ENCODE measurements at regions not wholly inside any gene's neighbourhood (a gene's known extent, or its start where the extent isn't known, plus 50 kb on each side); places are given as distances from the start of the nearest gene placed in this dataset.
"Not testable (repeated sequence)": the region's sequence is repeated elsewhere in the genome, so short reads cannot be mapped to it uniquely, and the experiment has no call there.

DNA sequence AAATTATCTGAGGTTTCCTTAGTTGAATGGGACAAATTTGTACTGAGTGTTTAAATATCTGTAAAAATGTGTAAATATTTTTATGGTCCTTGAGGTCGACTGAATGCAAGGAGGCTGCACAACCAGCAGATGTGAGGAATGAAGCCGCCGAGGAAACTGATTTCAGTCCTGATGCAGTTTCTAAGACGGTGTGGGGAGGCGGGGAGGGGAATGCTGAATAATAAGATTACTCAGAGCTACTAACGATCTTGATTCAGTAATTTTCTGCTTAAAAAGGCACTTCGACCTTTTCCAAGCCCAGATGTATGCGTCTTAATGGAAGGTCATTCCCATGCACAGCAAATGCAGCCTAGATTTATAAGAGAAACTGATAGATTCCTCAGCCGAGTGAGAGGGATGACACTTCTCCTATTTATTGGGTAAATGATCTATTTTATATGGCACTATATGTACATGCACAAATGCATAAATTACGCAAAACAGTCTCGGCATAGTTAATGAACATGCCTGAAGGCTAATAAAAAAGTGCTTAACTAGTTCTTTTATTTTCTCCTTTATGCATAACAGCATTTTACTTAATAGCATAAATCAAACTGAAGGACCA is 167.6 kb upstream of the PITRM1 start:
- no peak for DNase-seq (ENCODE audit: low spot score)

DNA sequence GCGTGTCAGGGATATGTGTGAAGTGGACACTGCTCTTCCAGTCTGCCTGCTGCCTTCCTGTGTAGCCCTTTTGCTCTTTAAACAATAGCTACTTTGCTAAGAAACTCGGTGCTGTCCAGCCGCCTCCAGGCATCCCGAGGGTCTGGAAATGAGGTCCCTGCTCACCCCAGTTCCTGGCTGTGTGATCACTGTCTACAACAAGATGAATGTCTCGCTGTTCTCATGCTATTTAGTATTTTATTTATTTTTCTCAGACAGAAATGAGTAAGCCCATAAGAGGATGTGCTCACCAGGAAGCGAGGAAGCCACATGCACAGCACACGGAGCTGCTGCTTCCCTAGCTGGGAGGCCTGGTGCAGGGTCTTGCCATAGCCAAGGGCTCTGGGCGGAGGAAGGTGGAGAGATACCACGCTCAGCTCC is 167.0 kb upstream of the PITRM1 start:
- DNase-seq (ENCODE audit: low spot score), result no peak

DNA sequence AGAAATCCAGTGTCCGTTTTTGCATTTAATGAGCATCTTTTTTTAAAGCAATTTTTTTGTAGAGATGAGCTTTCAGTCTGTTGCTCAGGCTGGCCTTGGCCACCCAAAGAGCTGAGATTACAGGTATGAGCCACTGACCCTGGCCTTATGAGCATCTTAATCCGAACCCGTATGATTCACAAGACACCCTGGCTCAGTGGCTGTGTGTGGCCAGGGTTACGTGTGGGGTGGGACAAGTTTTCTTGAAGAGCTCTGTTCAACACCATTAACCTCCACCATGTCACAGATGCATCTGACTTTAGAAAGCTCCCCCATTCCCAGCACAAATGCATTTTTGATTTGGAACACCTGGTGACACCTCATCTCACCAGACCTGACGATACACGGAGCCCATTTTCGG is 166.5 kb upstream of the PITRM1 start:
- DNase-seq (ENCODE audit: low spot score), result no peak

DNA sequence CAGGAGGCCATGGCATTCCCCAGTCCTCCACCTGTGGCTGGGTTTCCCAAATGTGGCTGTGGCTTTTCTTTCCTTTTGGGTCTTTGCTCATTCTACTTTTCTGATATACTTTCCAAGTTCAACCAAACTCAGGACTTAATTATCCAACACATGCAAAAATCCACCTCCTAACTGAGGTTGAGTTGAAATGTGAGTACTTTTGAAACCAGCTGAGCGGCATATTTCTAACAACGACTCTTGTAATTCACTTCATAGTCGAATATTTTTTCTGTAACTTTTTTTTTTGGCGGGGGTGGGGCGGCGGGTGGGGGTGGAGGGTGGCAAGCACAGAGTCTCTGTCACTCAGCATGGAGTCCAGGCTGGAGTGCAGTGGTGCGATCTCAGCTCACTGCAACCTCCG is 165.2 kb upstream of the PITRM1 start:
- DNase-seq (ENCODE audit: low spot score), result no peak

DNA sequence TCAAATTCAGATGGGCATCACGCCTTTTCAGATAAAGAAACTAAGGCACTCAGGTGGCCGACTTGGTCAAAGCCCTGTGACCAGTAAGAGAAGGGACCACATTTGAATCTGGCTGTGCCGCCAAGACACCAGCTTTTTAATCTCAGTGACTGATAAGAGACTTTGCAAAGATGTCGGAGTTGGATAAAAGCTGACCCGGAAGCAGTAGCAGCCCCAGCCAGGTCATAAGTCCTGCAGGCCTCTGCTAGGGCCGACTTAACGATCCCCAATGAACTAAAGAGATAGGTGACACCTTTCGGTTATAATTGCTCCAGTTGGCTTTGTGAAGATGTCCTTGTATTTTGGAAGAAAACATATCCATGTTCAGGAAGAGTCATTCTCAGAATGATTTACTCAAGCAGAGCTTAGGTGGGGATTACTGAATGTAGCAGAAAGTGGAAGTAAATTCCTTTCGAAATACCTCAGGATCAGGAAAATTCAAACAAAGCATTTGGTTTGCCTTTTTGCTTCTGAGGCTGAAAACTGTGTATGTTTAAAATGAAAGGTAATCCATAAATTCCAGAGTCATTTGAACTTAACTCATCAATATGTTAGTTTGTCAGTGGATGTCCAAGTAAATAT is 164.2 kb upstream of the PITRM1 start:
- DNase-seq (ENCODE audit: low spot score), result no peak

DNA sequence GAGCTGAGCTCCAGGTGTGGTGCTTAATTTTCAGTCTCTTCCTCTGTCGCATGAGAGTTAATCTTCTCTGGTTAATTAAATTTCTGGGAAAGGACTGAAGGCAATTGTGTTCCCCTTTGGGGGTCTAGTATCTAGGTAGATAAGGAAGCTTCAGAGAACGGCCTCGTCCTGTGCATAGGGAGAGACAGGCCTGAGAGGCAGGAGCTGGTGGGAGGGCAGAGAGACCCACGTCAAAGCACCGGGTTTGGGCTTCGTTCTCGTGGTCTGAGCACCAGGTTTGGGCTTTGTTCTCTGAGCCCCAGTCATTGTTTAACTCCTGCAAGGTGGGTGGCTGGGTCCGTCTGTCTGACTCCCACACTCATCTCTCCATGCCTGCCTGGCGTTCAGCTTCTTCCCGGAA is 160.8 kb upstream of the PITRM1 start:
- no peak for DNase-seq (ENCODE audit: low spot score)

DNA sequence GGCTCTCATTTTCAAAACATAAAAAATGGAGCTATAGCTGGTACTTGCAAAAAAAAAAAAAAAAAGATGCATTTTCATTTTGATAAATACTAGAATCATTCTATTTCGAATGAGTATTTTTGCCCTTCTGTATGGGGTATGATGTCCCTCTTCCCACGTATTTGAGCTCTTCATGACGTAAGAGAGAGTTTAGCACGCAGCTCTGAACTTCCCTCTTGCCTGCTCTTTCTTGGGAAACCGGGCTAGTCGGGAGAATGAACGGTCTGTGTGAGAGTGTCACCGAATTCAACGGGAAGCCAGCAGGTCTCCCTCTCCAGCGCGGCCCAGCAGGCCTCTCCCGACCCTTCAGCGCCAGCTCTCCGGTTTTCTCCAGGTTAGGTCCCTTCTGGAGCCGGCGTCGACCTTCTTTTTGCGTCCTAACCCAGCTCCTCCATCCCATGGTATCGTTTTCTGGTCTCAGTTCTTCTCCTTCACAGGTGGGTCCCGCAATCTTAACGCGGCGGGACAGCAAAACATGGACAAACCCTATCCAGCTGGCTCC is 159.2 kb upstream of the PITRM1 start:
- DNase-seq (ENCODE audit: low spot score), result no peak

DNA sequence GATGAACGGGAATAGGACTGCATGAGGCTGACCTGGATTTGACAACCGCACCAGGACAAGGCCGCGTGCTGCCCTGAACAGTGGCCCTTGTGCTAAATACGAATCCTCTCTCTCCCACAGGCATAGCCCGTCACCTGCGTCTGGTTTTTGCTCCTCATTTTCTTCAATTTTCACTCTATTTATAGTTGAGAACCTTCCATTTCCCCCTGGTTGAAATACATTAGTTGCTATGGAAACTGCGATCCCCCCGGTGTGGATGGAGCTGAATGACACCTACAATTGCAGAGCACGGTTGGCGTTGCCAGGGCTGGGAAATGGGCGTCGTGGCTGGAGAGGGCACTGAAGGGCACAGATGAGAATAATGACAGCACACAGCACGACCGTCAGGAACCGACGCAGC is 158.6 kb upstream of the PITRM1 start:
- no peak for DNase-seq (ENCODE audit: low spot score)

DNA sequence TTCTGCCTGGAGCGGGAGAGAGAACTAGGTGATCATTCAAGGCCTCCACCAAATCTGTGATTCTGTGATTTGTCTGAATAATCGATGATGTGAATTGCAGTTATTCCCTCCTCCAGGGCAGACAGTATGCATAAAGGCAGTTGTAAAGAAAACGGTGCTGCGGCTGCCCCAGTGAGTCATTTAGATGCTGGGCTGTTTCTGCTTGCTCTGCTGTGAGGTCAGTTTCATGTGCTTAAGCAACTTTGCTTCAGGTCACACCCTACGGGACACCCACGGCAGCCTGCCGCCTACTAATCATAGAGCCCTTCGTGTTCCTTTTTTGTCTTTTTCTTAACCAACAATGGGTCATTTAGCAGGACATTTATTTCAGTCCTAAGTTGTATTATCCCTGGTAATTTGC is 158.1 kb upstream of the PITRM1 start:
- DNase-seq (ENCODE audit: low spot score), result no peak

DNA sequence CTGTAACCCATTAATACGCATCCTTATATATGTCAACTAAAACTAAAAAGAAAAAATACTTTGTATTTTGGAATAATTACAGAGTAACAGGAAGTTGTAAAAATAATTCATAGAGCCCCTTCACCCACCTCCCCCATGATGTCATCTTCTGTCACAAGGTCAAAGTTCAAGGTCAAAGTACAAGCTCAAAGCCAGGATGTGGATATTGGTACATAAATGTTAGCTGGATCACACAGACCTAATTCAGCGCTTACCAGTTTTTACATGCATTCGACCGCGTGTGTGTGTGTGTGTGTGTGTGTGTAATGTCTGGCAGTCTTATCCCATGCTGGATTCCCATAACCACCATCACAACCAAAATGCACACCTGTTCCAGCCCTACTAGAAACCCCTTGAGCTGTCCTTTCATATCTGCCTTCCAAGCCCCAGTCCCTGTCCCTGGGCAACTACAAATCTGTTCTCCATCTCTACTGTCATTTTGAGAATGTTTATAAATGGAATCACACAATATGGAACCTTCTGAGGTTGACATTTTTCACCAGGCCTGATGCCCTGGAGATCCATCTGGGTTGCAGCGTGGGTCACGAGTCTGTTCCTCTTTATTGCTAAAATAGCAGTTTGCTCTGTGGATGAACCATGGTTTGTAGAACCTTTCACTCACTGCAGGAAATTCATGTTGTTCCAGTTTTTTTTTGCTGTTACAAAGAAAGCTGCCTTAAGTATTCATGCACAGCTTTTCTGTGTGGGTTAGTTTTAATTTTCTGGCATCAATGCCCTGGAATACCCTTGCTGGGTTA is 153.6 kb upstream of the PITRM1 start:
- no peak for DNase-seq (ENCODE audit: low spot score)

DNA sequence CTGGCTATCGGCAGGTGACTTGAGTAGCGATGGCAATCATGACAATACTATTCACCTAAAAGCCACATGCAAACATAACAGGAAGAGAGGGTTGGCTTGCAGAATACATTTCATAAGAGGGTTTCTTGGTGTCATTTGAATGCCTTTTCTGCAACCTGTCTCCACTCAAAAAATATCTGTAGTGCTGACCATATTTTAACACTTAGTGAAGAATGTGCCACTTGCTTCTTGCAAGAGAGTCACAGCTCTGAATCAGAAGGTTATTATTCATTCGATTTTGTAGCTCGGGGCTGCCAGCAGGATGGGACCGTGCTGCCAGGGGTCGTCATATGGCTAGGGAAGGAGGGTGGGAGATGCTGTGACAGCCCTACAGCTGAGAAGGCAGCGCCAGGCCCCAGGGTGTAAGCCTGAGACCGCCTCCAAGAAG is 152.0 kb upstream of the PITRM1 start:
- no peak for DNase-seq (ENCODE audit: low spot score)

DNA sequence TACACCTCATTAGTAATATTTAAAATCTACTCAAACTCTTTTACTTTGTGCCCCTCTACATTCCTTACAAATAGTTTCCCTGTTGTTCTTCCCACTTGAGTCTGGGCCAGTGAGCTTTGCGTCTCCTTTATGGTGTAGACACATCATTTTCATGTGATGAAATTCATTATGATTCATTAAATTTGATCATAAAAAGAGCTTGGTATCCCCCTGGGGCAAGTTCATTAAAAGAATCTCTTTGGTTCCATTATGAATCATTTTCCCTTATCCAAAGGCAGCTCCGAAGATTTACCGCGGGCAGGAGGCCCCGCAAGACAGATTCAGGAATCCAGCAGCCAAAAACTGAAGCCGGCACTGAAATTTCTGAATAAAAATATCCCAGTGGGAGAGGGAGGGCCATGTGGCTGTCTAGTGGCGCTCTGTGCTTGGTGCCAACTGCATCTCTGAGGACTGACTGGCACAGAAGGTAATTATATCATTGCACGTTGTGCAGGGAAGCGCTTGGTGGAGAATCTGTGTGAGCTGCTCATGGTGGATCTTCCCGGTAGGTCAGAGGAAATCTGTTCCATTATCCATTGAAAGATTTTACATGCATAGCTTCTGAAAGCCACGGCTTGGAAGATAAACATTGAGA is 151.4 kb upstream of the PITRM1 start:
- DNase-seq (ENCODE audit: low spot score), result no peak

DNA sequence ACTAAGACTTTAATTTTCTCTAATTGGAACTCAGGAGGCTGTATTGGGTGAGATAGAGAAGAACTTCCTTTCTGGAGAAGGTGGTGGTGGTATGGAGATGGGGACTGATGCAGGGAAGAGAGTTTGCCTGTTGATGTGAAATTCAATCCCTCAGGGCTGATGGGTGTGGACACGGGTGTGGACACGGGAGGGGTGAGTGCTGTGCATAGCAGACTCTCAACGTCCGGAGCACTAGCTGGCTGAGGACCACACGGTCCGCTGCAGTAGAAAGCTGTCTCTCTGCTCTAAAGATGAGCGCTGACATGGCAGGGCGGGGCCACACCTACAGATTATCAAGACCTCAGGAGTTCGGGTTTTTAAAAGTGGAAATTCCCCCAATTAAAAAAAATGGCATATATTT is 148.5 kb upstream of the PITRM1 start:
- no peak for DNase-seq (ENCODE audit: low spot score)

DNA sequence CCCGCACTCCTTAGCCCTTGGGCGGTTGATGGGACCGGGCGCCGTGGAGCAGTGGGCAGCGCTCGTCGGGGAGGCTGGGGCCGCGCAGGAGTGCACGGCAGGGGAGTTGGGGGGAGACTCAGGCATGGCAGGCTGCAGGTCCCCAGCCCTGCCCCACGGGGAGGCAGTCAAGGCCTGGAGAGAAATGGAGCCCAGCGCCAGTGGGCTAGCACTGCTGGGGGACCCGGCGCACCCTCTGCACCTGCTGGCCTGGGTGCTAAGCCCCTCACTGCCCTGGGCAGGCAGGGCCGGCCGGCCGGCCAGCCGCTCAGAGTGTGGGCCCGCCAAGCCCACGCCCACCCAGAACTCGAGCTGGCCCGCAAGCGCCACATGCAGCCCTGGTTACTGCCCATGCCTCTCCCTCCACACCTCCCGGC is 147.2 kb upstream of the PITRM1 start:
- DNase-seq (ENCODE audit: low spot score), result no peak

DNA sequence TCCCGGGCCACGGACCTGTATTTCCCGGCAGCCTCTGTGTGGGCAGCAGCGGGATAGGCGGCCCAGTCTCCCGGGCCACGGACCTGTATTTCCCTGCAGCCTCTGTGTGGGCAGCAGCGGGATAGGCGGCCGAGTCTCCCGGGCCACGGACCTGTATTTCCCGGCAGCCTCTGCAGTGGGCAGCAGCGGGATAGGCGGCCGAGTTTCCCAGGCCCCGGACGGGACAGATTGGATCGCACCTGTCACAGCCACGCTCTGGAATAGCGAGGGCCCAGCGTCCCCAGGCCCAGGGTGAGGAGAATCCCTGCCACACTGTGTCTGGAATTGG is 145.9 kb upstream of the PITRM1 start:
- not testable (repeated sequence) for DNase-seq (ENCODE audit: low spot score)

DNA sequence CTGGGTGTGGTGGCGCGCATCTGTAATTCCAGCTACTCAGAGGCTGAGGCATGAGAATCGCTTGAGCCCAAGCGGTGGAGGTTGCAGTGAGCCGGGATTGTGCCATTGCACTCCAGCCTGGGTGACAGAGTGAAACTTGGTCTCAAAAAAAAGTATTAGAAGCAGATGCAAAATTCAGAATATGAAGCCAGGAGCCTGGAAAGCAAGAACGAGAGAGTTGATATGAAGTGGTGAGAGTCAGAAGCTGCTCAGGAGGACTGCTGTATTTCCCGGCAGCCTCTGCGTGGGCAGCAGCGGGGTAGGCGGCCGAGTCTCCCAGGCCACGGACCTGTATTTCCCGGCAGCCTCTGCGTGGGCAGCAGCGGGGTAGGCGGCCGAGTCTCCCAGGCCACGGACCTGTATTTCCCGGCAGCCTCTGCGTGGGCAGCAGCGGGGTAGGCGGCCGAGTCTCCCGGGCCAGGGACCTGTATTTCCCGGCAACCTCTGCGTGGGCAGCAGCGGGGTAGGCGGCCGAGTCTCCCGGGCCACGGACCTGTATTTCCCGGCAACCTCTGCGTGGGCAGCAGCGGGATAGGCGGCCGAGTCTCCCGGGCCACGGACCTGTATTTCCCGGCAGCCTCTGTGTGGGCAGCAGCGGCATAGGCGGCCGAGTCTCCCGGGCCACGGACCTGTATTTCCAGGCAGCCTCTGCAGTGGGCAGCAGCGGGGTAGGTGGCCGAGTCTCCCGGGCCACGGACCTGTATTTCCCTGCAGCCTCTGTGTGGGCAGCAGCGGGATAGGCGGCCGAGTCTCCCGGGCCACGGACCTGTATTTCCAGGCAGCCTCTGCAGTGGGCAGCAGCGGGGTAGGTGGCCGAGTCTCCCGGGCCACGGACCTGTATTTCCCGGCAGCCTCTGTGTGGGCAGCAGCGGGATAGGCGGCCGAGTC is 145.2 kb upstream of the PITRM1 start:
- not testable (repeated sequence) for DNase-seq (ENCODE audit: low spot score)

DNA sequence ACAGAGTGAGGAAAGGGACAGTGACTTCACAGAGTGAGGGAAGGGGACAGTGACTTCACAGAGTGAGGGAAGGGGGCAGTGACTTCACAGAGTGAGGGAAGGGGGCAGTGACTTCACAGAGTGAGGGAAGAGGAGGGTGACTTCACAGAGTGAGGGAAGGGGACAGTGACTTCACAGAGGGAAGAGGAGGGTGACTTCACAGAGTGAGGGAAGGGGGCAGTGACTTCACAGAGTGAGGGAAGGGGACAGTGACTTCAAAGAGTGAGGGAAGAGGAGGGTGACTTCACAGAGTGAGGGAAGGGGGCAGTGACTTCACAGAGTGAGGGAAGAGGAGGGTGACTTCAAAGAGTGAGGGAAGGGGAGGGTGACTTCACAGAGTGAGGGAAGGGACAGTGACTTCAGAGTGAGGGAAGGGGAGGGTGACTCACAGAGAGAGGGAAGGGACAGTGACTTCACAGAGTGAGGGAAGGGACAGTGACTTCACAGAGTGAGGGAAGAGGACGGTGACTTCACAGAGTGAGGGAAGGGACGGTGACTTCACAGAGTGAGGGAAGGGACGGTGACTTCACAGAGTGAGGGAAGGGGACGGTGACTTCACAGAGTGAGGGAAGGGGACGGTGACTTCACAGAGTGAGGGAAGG is 142.0 kb upstream of the PITRM1 start:
- DNase-seq (ENCODE audit: low spot score), result not testable (repeated sequence)

DNA sequence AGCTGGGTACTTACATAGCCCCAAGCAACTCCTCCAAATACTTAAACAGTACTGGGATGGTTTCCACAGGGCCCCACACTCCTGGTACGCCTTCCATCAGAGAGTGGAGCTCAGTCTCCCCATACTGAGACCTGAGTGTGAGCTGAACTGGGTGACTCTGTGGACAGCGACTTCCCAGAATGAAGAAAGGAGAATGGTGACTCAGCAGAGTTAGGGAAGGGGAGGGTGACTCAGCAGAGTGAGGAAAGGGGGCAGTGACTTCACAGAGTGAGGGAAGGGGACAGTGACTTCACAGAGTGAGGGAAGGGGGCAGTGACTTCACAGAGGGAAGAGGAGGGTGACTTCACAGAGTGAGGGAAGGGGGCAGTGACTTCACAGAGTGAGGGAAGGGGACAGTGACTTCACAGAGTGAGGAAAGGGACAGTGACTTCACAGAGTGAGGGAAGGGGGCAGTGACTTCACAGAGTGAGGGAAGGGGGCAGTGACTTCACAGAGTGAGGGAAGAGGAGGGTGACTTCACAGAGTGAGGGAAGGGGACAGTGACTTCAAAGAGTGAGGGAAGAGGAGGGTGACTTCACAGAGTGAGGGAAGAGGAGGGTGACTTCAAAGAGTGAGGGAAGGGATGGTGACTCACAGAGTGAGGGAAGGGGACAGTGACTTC is 141.3 kb upstream of the PITRM1 start:
- DNase-seq (ENCODE audit: low spot score), result not testable (repeated sequence)

DNA sequence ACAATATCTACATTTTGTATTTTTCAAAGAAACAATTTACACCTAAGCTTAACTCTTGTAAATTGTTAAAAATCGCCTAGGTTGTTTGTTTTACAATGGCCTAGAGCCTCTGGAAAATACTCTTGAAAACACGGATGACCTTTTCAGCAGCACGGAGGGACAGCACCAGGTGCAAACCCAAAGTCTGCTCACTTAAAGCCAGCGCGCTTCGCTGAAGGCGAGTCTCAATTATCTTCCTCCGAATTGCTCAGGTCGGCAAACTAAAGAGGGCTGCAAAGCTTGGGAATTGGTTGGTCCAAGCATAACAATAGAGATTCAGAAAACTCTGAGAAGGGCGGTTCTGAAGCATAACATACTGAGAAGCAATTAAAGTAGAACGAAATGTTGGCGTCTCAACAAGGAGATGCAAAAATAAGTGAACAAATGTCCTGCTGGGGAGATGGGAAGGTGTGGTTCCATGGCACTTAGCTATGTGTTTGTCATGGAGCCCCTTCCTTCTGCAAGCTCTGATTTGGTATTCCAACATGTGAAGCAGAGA is 139.9 kb upstream of the PITRM1 start:
- no peak for DNase-seq (ENCODE audit: low spot score)

Measured in ecto neural progenitor cell (in vitro differentiated cells).